B cell (primary cell): ENCODE measurements at regions not wholly inside any gene's neighbourhood (a gene's known extent, or its start where the extent isn't known, plus 50 kb on each side); places are given as distances from the start of the nearest gene placed in this dataset.

Source experiments
- ATAC-seq: fragments of 200-7000 bp; cut with Tn5 transposase; one replicate; pipeline ENCODE4 v1.10.0; 2021; ENCODE audit warnings: low read depth, mild to moderate bottlenecking, moderate number of reproducible peaks, moderate library complexity
- CTCF ChIA-PET: fragments of 350-600 bp; sonication (Branson Sonifier 250); formaldehyde crosslinking; loops from one replicate; lab custom pipeline; 2021; ENCODE audit warnings: antibody characterized with exemption, inconsistent platforms; lab: Charles Lee
- POLR2A ChIA-PET: fragments of 350-600 bp; sonication (Branson Sonifier 250); formaldehyde crosslinking; loops from one replicate; lab custom pipeline; 2021; ENCODE audit warnings: antibody characterized with exemption; lab: Charles Lee
- DNase-seq: peaks from one replicate; pipeline ENCODE4 v3.0.0; 2013
- H2AFZ ChIP-seq: 2 replicates; pipeline ENCODE4 v1.6.1; 2012; ENCODE audit warnings: mild to moderate bottlenecking, low read depth, low read length; ENCODE audit not compliant: insufficient read depth, poor library complexity, severe bottlenecking
- H3K27ac ChIP-seq, 2 donors: 1 replicate in 1 of 2; 2 replicates in 1 of 2; pipeline ENCODE4 v1.5.1; 2012 to 2013; ENCODE audit warnings: low read length in 2 of 2, mild to moderate bottlenecking in 2 of 2, moderate library complexity in 1 of 2
- H3K27me3 ChIP-seq, 4 experiments: fragments of 200-600 bp in 1 of 4; sonication (generic) in 1 of 4; replicated peaks in 1 of 4; 1 replicate in 2 of 4; 2 replicates in 2 of 4; pipeline versions ENCODE4 v1.6.1 to v1.7.0; 2013 to 2016; ENCODE audit warnings: low read length in 3 of 4, mild to moderate bottlenecking in 2 of 4, mixed read lengths in 1 of 4, moderate library complexity in 1 of 4; ENCODE audit not compliant: insufficient read depth in 4 of 4, control insufficient read depth in 3 of 4; ENCODE audit errors: control extremely low read depth in 1 of 4
- H3K36me3 ChIP-seq, 2 experiments: replicated peaks in 1 of 2; 1 replicate in 1 of 2; 2 replicates in 1 of 2; pipeline versions ENCODE4 v1.6.1 to v1.7.1; 2013; ENCODE audit warnings: low read length in 1 of 2; ENCODE audit not compliant: insufficient read depth in 2 of 2, control insufficient read depth in 1 of 2; ENCODE audit errors: control extremely low read depth in 1 of 2, extremely low read depth in 1 of 2
- H3K4me1 ChIP-seq, 2 donors: fragments of 200-600 bp in 1 of 2; sonication (generic) in 1 of 2; 1 replicate in 1 of 2; 2 replicates in 1 of 2; pipeline versions ENCODE4 v1.5.1 to v1.6.1; 2013 to 2017; ENCODE audit warnings: low read length in 2 of 2; ENCODE audit not compliant: control insufficient read depth in 2 of 2, insufficient read depth in 2 of 2
- H3K4me2 ChIP-seq: replicated peaks from 2 replicates; pipeline ENCODE3; 2012; ENCODE audit warnings: mild to moderate bottlenecking, low read depth, low read length; ENCODE audit not compliant: poor library complexity, severe bottlenecking
- H3K4me3 ChIP-seq, 5 experiments: fragments of 200-600 bp in 1 of 5; sonication (generic) in 1 of 5; 1 replicate in 3 of 5; 2 replicates in 2 of 5; pipeline versions ENCODE4 v1.5.1 to v1.7.0; 2011 to 2016; ENCODE audit warnings: low read length in 4 of 5, mild to moderate bottlenecking in 4 of 5, low read depth in 2 of 5, control low read depth in 1 of 5, moderate library complexity in 1 of 5; ENCODE audit not compliant: insufficient read depth in 1 of 5; ENCODE audit errors: control extremely low read depth in 1 of 5, extremely low read depth in 1 of 5
- H3K79me2 ChIP-seq: fragments of 200-600 bp; sonication (generic); one replicate; pipeline ENCODE4 v1.6.0; 2016; ENCODE audit warnings: low read length; ENCODE audit not compliant: control insufficient read depth, insufficient read depth
- H3K9ac ChIP-seq: fragments of 200-600 bp; sonication (generic); 2 replicates; pipeline ENCODE4 v1.6.1; 2017; ENCODE audit warnings: mild to moderate bottlenecking, low read length, moderate library complexity
- H3K9me3 ChIP-seq, 3 donors: one replicate each; pipeline versions ENCODE4 v1.6.1 to v1.7.1; 2013; ENCODE audit warnings: low read length in 2 of 3; ENCODE audit not compliant: control insufficient read depth in 2 of 3, insufficient read depth in 1 of 3; ENCODE audit errors: control extremely low read depth in 1 of 3
- H4K20me1 ChIP-seq: 2 replicates; pipeline ENCODE4 v1.6.0; 2012; ENCODE audit warnings: mild to moderate bottlenecking, low read length; ENCODE audit not compliant: insufficient read depth, control insufficient read depth, poor library complexity, severe bottlenecking
- H3K27ac Mint-ChIP-seq: one replicate; pipeline ENCODE4 v1.8.0; 2021; ENCODE audit warnings: mixed read lengths
- H3K27me3 Mint-ChIP-seq: one replicate; pipeline ENCODE4 v1.8.0; 2021; ENCODE audit warnings: mixed read lengths
- H3K4me1 Mint-ChIP-seq: one replicate; pipeline ENCODE4 v1.8.0; 2021; ENCODE audit warnings: mixed read lengths
- H3K4me3 Mint-ChIP-seq: one replicate; pipeline ENCODE4 v1.8.0; 2021; ENCODE audit warnings: mixed read lengths
- H3K9me3 Mint-ChIP-seq: one replicate; pipeline ENCODE4 v1.8.0; 2022; ENCODE audit warnings: mixed read lengths; ENCODE audit not compliant: insufficient read depth
- EZH2 ChIP-seq: IDR thresholded peaks from 2 replicates; pipeline ENCODE4 v1.6.1; 2012; ENCODE audit warnings: borderline replicate concordance, low read depth, mild to moderate bottlenecking, moderate library complexity, low read length; ENCODE audit not compliant: insufficient read depth, poor library complexity, severe bottlenecking
- WGBS: methylation state at CpG from one replicate; pipeline ENCODE4 v1.1.5; 2013; ENCODE audit warnings: missing lambda C conversion rate; ENCODE audit not compliant: insufficient coverage; 5-methylcytosine and 5-hydroxymethylcytosine counted together
- intact Hi-C: fragments of 100-400 bp; cut with micrococcal nuclease; formaldehyde crosslinking; loops from one replicate; pipeline ENCODE4 v1.10.0; 2022
- TF ChIP-seq, protein P1 (sequence below): fragments of 200-600 bp; IDR thresholded peaks from one replicate; pipeline ENCODE4 v1.8.0; 2022; ENCODE audit warnings: antibody characterized with exemption, mild to moderate bottlenecking

DNA sequence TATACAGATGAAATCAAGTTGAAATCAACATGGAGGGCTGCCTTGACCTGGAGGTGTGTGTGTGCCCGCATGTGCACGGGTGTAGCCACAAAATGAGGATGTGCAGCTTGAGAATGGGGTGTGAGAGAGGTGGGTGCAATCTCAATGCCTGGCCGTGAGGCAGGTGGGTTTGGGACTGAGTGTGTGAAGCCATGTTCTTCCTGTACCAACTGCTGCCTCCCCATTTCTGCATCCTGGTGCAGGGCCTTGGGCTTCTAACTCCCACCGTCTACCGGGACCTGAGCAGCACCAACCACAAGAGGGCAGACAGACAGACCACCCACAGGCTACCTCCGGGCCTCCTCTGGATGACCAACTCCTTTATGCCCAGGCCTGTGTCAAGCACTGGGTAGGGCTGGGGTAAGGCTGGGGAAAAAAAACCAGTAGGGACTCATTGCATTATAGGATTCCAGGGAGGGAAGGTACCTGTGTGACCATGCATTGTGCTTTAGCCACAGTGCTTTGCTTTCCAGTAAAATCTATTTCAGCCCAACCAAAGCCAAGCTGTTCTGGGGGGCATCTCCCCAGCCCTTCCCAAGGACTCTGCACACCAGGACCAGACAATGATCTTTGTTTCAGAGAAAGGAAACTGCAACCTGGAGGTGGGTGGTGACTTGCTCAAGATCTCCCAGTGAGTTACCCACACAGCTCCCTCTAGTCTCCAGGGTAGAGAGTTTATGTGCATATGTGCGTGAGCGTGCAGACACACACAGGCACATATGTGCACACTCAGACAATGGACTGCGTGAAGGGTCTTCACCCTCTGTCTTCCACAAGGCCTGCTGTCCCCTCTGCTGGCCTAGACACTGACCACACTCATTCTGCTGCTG is 162.2 kb upstream of the TLE3 start:
- 29% methylated on average over 3 of the region's 9 CpGs for WGBS
- TF ChIP-seq, protein P1, sequence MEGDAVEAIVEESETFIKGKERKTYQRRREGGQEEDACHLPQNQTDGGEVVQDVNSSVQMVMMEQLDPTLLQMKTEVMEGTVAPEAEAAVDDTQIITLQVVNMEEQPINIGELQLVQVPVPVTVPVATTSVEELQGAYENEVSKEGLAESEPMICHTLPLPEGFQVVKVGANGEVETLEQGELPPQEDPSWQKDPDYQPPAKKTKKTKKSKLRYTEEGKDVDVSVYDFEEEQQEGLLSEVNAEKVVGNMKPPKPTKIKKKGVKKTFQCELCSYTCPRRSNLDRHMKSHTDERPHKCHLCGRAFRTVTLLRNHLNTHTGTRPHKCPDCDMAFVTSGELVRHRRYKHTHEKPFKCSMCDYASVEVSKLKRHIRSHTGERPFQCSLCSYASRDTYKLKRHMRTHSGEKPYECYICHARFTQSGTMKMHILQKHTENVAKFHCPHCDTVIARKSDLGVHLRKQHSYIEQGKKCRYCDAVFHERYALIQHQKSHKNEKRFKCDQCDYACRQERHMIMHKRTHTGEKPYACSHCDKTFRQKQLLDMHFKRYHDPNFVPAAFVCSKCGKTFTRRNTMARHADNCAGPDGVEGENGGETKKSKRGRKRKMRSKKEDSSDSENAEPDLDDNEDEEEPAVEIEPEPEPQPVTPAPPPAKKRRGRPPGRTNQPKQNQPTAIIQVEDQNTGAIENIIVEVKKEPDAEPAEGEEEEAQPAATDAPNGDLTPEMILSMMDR: peak; percentile 15
- no peak for TF ChIP-seq EZH2
- ChIA-PET POLR2A (interaction anchor here (1.0 to 2.7 kb wide), 3 partner anchors 9 to 162 kb away, joined by 3 to 14 read pairs (median 4); partner anchors contain the start of gene TLE3), CTCF (interaction anchor here (1.1 to 2.3 kb wide), 6 partner anchors 9 to 197 kb away, joined by 3 to 9 read pairs (median 5); no protein-coding TSS in a partner anchor)
- peaks cover 63 to 72% of the 10 kb centered on the region in 2 donors for H3K4me1 ChIP-seq
- H2AFZ ChIP-seq: no peak overlapping the region
- ATAC-seq (peak; percentile 16), DNase-seq (peak; percentile 61)
- no peak overlapping the region for H3K4me3 ChIP-seq
- H3K4me2 ChIP-seq: peak overlapping the region; percentile 77
- Mint-ChIP-seq H3K27me3 (no peaks in the 10 kb centered on the region), H3K4me1 (peaks cover 72% of the 10 kb centered on the region), H3K4me3 (peak overlapping the region; percentile 81), H3K9me3 (no peaks in the 10 kb centered on the region), H3K27ac (peak overlapping the region; percentile 79)
- H3K36me3 ChIP-seq: no peaks in the 10 kb centered on the region
- no peaks in the 10 kb centered on the region for H3K79me2 ChIP-seq
- H4K20me1 ChIP-seq: no peaks in the 10 kb centered on the region
- no peak overlapping the region for H3K27ac ChIP-seq
- no peaks in the 10 kb centered on the region for H3K27me3 ChIP-seq
- intact Hi-C loops: loop anchor here (2.0 to 10.0 kb wide), 5 partner anchors 61 to 375 kb away; no protein-coding TSS in a partner anchor
- no peak overlapping the region for H3K9ac ChIP-seq
- peaks cover 0 to 6% (median 0%) of the 10 kb centered on the region in 3 donors for H3K9me3 ChIP-seq
